ENCODE measurements at regions not wholly inside any gene's neighbourhood (a gene's known extent, or its start where the extent isn't known, plus 50 kb on each side); places are given as distances from the start of the nearest gene placed in this dataset.

- no peak overlapping the region for H3K27ac Mint-ChIP-seq
- no peak for TF ChIP-seq CTCF (IDR thresholded peaks at IDR 0.05)
- H3K4me1 Mint-ChIP-seq (ENCODE audit: low read depth): no peaks in the 10 kb centered on the region
- H3K27me3 Mint-ChIP-seq: no peaks in the 10 kb centered on the region
- CTCF ChIA-PET: no interaction called here
- H3K9me3 Mint-ChIP-seq: peaks cover 2% of the 10 kb centered on the region
- no peak for DNase-seq
- POLR2A ChIA-PET: no interaction called here
- H3K36me3 Mint-ChIP-seq (ENCODE audit: low read depth): no peaks in the 10 kb centered on the region
- intact Hi-C loops (cut with micrococcal nuclease): no loop called here
- ATAC-seq: no peak
- H3K4me3 Mint-ChIP-seq: no peak overlapping the region
These were observed 170.0 kb downstream of the ETAA1 start for GRCh38 chr2:67566958-67567635.

- CTCF ChIA-PET: no interaction called here
- no peak for TF ChIP-seq CTCF (IDR thresholded peaks at IDR 0.05)
- H3K27ac Mint-ChIP-seq: no peak overlapping the region
- H3K27me3 Mint-ChIP-seq: no peaks in the 10 kb centered on the region
- H3K4me1 Mint-ChIP-seq (ENCODE audit: low read depth): no peaks in the 10 kb centered on the region
- H3K4me3 Mint-ChIP-seq: no peak overlapping the region
- intact Hi-C loops (cut with micrococcal nuclease): no loop called here
- H3K9me3 Mint-ChIP-seq: peaks cover 2% of the 10 kb centered on the region
- POLR2A ChIA-PET: no interaction called here
- no peak for DNase-seq
- ATAC-seq: no peak
- no peaks in the 10 kb centered on the region for H3K36me3 Mint-ChIP-seq (ENCODE audit: low read depth)
These were observed 170.8 kb downstream of the ETAA1 start for GRCh38 chr2:67567886-67568285.

- TF ChIP-seq CTCF (IDR thresholded peaks at IDR 0.05): no peak
- Mint-ChIP-seq H3K27me3 (no peaks in the 10 kb centered on the region), H3K4me1 (ENCODE audit: low read depth) (no peaks in the 10 kb centered on the region), H3K27ac (no peak overlapping the region), H3K4me3 (no peak overlapping the region), H3K36me3 (ENCODE audit: low read depth) (no peaks in the 10 kb centered on the region), H3K9me3 (peaks cover 2% of the 10 kb centered on the region)
- intact Hi-C loops (cut with micrococcal nuclease): no loop called here
- ChIA-PET CTCF (no interaction called here), POLR2A (no interaction called here)
- no peak for DNase-seq
- ATAC-seq: no peak
These were observed 173.5 kb downstream of the ETAA1 start for GRCh38 chr2:67570611-67571010.

- no peaks in the 10 kb centered on the region for H3K36me3 Mint-ChIP-seq (ENCODE audit: low read depth)
- ChIA-PET CTCF (no interaction called here), POLR2A (no interaction called here)
- no peak overlapping the region for H3K4me3 Mint-ChIP-seq
- no peaks in the 10 kb centered on the region for H3K4me1 Mint-ChIP-seq (ENCODE audit: low read depth)
- peaks cover 3% of the 10 kb centered on the region for H3K9me3 Mint-ChIP-seq
- intact Hi-C loops (cut with micrococcal nuclease): no loop called here
- H3K27ac Mint-ChIP-seq: no peak overlapping the region
- no peak for DNase-seq
- no peak for ATAC-seq
- no peak for TF ChIP-seq CTCF (IDR thresholded peaks at IDR 0.05)
- H3K27me3 Mint-ChIP-seq: no peaks in the 10 kb centered on the region
These were observed 174.9 kb downstream of the ETAA1 start for GRCh38 chr2:67571785-67572718.

- POLR2A ChIA-PET: no interaction called here
- H3K4me3 Mint-ChIP-seq: no peak overlapping the region
- H3K27me3 Mint-ChIP-seq: no peaks in the 10 kb centered on the region
- no peak for TF ChIP-seq CTCF (IDR thresholded peaks at IDR 0.05)
- DNase-seq (no peak), ATAC-seq (no peak)
- intact Hi-C loops (cut with micrococcal nuclease): no loop called here
- CTCF ChIA-PET: no interaction called here
- H3K36me3 Mint-ChIP-seq (ENCODE audit: low read depth): no peaks in the 10 kb centered on the region
- no peaks in the 10 kb centered on the region for H3K4me1 Mint-ChIP-seq (ENCODE audit: low read depth)
- H3K9me3 Mint-ChIP-seq: peaks cover 3% of the 10 kb centered on the region
- no peak overlapping the region for H3K27ac Mint-ChIP-seq
These were observed 175.7 kb downstream of the ETAA1 start for GRCh38 chr2:67572721-67573435.
